ENCODE measurements at regions not wholly inside any gene's neighbourhood (a gene's known extent, or its start where the extent isn't known, plus 50 kb on each side); places are given as distances from the start of the nearest gene placed in this dataset.

GRCh38 chr15:100737214-100737613 lies 134.8 kb downstream of the ASB7 start:
- H3K79me2 ChIP-seq (ENCODE audit: control insufficient read depth, insufficient read depth, low read length) = no peaks in the 10 kb centered on the region
- in situ Hi-C loops (cut with MboI) (no loop called here), intact Hi-C loops (cut with micrococcal nuclease; ENCODE audit: unreplicated experiment) (no loop called here)
- no peaks in the 10 kb centered on the region for H4K20me1 ChIP-seq (ENCODE audit: control insufficient read depth, insufficient read depth)
- no peaks in the 10 kb centered on the region for H3K36me3 ChIP-seq (ENCODE audit: control insufficient read depth in 2 of 2, insufficient read depth in 2 of 2, low read length in 1 of 2)
- FAIRE-seq (no peak), ATAC-seq (no peak), DNase-seq (ENCODE audit: low read depth, low spot score) (no peak)
- H3K4me2 ChIP-seq (ENCODE audit: control insufficient read depth, insufficient read depth) = no peak overlapping the region
- RAD21 ChIA-PET (ENCODE audit: unreplicated experiment) = interaction anchor here (1.2 kb wide), 1 partner anchor 136 kb away, joined by 3 read pairs; no protein-coding TSS in a partner anchor
- H3K4me3 ChIP-seq = no peak overlapping the region
- no peak overlapping the region for H2AFZ ChIP-seq (ENCODE audit: control insufficient read depth, low read depth, low read length)
- WGBS (ENCODE audit: insufficient coverage, insufficient replicate concordance, low lambda C conversion rate, missing lambda C conversion rate) = 71% methylated on average over 12 of the region's 12 CpGs
- POLR2A ChIA-PET = no interaction called here
- no peaks in the 10 kb centered on the region for H3K4me1 ChIP-seq (ENCODE audit: control insufficient read depth, insufficient read depth, low read length)
- BruUV-seq (replicated peaks) = no TSS peak
- SMC1A ChIA-PET (ENCODE audit: uncharacterized antibody, unreplicated experiment) = interaction anchor here (1.0 kb wide), 1 partner anchor 9 kb away, joined by 4 read pairs; no protein-coding TSS in a partner anchor
- CTCF ChIA-PET = interaction anchor here (1.1 kb wide), 1 partner anchor 136 kb away, joined by 3 read pairs; no protein-coding TSS in a partner anchor
- H3K27me3 ChIP-seq (replicated peaks in 1 of 2; ENCODE audit: control insufficient read depth in 2 of 2, insufficient read depth in 2 of 2, low read length in 1 of 2) = no peaks in the 10 kb centered on the region; a peak in 2 of 4 replicates
- H3K27ac ChIP-seq (ENCODE audit: control insufficient read depth, insufficient read depth) = no peak overlapping the region
- H3K9ac ChIP-seq (ENCODE audit: control insufficient read depth, insufficient read depth, low read length) = no peak overlapping the region
- TF ChIP-seq NFYB (IDR thresholded peaks at IDR 0.05; ENCODE audit: insufficient read depth, low read depth, low read length) = no peak
- no peak for TF ChIP-seq ASH2L (IDR thresholded peaks at IDR 0.05; ENCODE audit: borderline replicate concordance, low read depth)
- no peak for TF ChIP-seq USF2 (IDR thresholded peaks at IDR 0.05; ENCODE audit: borderline replicate concordance, low read depth, low read length)
- peaks cover 2% of the 10 kb centered on the region; the same call in 1 of the 3 replicates for H3K9me3 ChIP-seq (replicated peaks; ENCODE audit: control insufficient read depth, insufficient read depth, low read length)

- Histone ChIP-seq H3K4me2 (ENCODE audit: control insufficient read depth, insufficient read depth) (no peak overlapping the region), H3K9me3 (replicated peaks; ENCODE audit: control insufficient read depth, insufficient read depth, low read length) (peaks cover 2% of the 10 kb centered on the region; the same call in 1 of the 3 replicates), H3K4me1 (ENCODE audit: control insufficient read depth, insufficient read depth, low read length) (no peaks in the 10 kb centered on the region), H4K20me1 (ENCODE audit: control insufficient read depth, insufficient read depth) (no peaks in the 10 kb centered on the region), H2AFZ (ENCODE audit: control insufficient read depth, low read depth, low read length) (no peak overlapping the region), H3K4me3 (no peak overlapping the region), H3K27ac (ENCODE audit: control insufficient read depth, insufficient read depth) (no peak overlapping the region), H3K36me3 (ENCODE audit: control insufficient read depth in 2 of 2, insufficient read depth in 2 of 2, low read length in 1 of 2) (no peaks in the 10 kb centered on the region), H3K79me2 (ENCODE audit: control insufficient read depth, insufficient read depth, low read length) (no peaks in the 10 kb centered on the region), H3K27me3 (replicated peaks in 1 of 2; ENCODE audit: control insufficient read depth in 2 of 2, insufficient read depth in 2 of 2, low read length in 1 of 2) (no peaks in the 10 kb centered on the region; a peak in 2 of 4 replicates), H3K9ac (ENCODE audit: control insufficient read depth, insufficient read depth, low read length) (no peak overlapping the region)
- FAIRE-seq (no peak), ATAC-seq (no peak), DNase-seq (ENCODE audit: low read depth, low spot score) (no peak)
- intact Hi-C loops (cut with micrococcal nuclease; ENCODE audit: unreplicated experiment) (no loop called here), in situ Hi-C loops (cut with MboI) (no loop called here)
- ChIA-PET CTCF (no interaction called here), SMC1A (ENCODE audit: uncharacterized antibody, unreplicated experiment) (interaction anchor here (1.0 to 1.7 kb wide), 2 partner anchors 23 to 87 kb away, joined by 3 read pairs; no protein-coding TSS in a partner anchor), RAD21 (ENCODE audit: unreplicated experiment) (no interaction called here), POLR2A (no interaction called here)
- TF ChIP-seq NR2C1 (IDR thresholded peaks at IDR 0.05) (no peak), CBX5 (IDR thresholded peaks at IDR 0.05; ENCODE audit: low read depth) (no peak), WRNIP1 (IDR thresholded peaks at IDR 0.05; ENCODE audit: borderline replicate concordance, low read depth, low read length) (no peak), TCF7 (IDR thresholded peaks at IDR 0.05; ENCODE audit: borderline replicate concordance) (no peak), CHD2 (IDR thresholded peaks at IDR 0.05; ENCODE audit: borderline replicate concordance, low read depth, low read length) (no peak), ASH2L (IDR thresholded peaks at IDR 0.05; ENCODE audit: borderline replicate concordance, low read depth) (no peak), KLF5 (IDR thresholded peaks at IDR 0.05; ENCODE audit: partially characterized antibody) (no peak), CREB1 (IDR thresholded peaks at IDR 0.05; ENCODE audit: low read depth) (no peak)
- 29% methylated on average over 5 of the region's 5 CpGs for WGBS (ENCODE audit: insufficient coverage, insufficient replicate concordance, low lambda C conversion rate, missing lambda C conversion rate)
- BruUV-seq (replicated peaks) = no TSS peak
Measured at GRCh38 chr15:100738614-100739013, 136.2 kb downstream of the ASB7 start.

Data from GM12878 (cell line).